ENCODE measurements at regions not wholly inside any gene's neighbourhood (a gene's known extent, or its start where the extent isn't known, plus 50 kb on each side); places are given as distances from the start of the nearest gene placed in this dataset.

GRCh38 chr2:221961561-221961960 is 337.2 kb downstream of the PAX3 start:
- intact Hi-C loops (cut with micrococcal nuclease) (loop anchor here (10.0 kb wide), 1 partner anchor 497 kb away; no protein-coding TSS in a partner anchor), in situ Hi-C loops (cut with MboI; ENCODE audit: low sequenced_read_pairs) (loop anchor here (25.0 kb wide), 2 partner anchors 1274 to 1849 kb away; no protein-coding TSS in a partner anchor), dilution Hi-C loops (cut with HindIII; ENCODE audit: low sequenced_read_pairs, unreplicated experiment) (no loop called here)
- BruUV-seq (replicated peaks), result no TSS peak
- Histone ChIP-seq H3K4ac (ENCODE audit: low read depth, low read length) (no peak overlapping the region), H3K23ac (ENCODE audit: low read depth, low read length) (no peak overlapping the region), H2BK5ac (ENCODE audit: low read depth, low read length, poor library complexity, severe bottlenecking) (no peak overlapping the region), H3K4me3 (ENCODE audit: insufficient read depth, low read depth, low read length) (no peak overlapping the region), H3K4me1 (ENCODE audit: control insufficient read depth, insufficient read depth, low read length) (no peaks in the 10 kb centered on the region), H4K91ac (ENCODE audit: insufficient read depth, low read depth, low read length) (no peak overlapping the region), H3K79me1 (ENCODE audit: low read depth in 1 of 2, low read length in 2 of 2) (no peaks in the 10 kb centered on the region), H3K56ac (ENCODE audit: extremely low read depth, insufficient read depth, low read length) (no peak overlapping the region), H3K4me2 (ENCODE audit: low read depth, low read length) (no peak overlapping the region), H2BK15ac (ENCODE audit: low read depth, low read length) (no peak overlapping the region), H2AK9ac (replicated peaks; ENCODE audit: low read depth, low read length, poor library complexity) (no peak overlapping the region), H4K20me1 (ENCODE audit: insufficient read depth, low read length) (no peaks in the 10 kb centered on the region), H2AFZ (replicated peaks; ENCODE audit: low read length, poor library complexity) (no peak overlapping the region), H4K8ac (ENCODE audit: low read depth in 2 of 2, low read length in 2 of 2) (no peak overlapping the region), H3K36me3 (ENCODE audit: control insufficient read depth, insufficient read depth, low read length) (no peaks in the 10 kb centered on the region), H3K18ac (ENCODE audit: low read depth, low read length) (no peak overlapping the region), H3K27ac (ENCODE audit: insufficient read depth, low read length) (no peak overlapping the region), H3K14ac (replicated peaks; ENCODE audit: low read depth, low read length) (no peak overlapping the region), H4K5ac (ENCODE audit: low read depth, low read length) (no peak overlapping the region), H3K27me3 (ENCODE audit: control insufficient read depth, insufficient read depth, low read length) (no peaks in the 10 kb centered on the region), H3K9me3 (ENCODE audit: control insufficient read depth, insufficient read depth, low read length) (no peaks in the 10 kb centered on the region), H2AK5ac (ENCODE audit: low read depth, low read length) (no peak overlapping the region), H2BK20ac (ENCODE audit: low read depth, low read length) (no peak overlapping the region), H2BK120ac (ENCODE audit: low read depth, low read length) (no peak overlapping the region), H3K9me1 (ENCODE audit: insufficient read depth, low read length) (no peaks in the 10 kb centered on the region), H3K9ac (ENCODE audit: low read depth, low read length) (no peak overlapping the region)
- no peak for ATAC-seq (ENCODE audit: low read depth)
- WGBS, 2 experiments (ENCODE audit: extremely low coverage in 2 of 2, insufficient read length in 1 of 2), result 97% methylated on average over 6 of the region's 14 CpGs; no CpG with 5 or more reads in 1 of the 2 experiments
- no peak for DNase-seq
- POLR2A ChIA-PET (ENCODE audit: unreplicated experiment), result no interaction called here
- no peak for TF ChIP-seq CEBPB (IDR thresholded peaks at IDR 0.05; ENCODE audit: low read depth, low read length)
- no peak for TF ChIP-seq ELK1 (IDR thresholded peaks at IDR 0.05; ENCODE audit: borderline replicate concordance, low read depth, low read length)
- no peak for TF ChIP-seq CTCF (conservative IDR thresholded peaks at IDR 0.05; ENCODE audit: low read depth, low read length)
- no peak for TF ChIP-seq POLR2A (IDR thresholded peaks at IDR 0.05; ENCODE audit: low read depth, low read length)
- TF ChIP-seq MXI1 (IDR thresholded peaks at IDR 0.05; ENCODE audit: borderline replicate concordance, low read depth, low read length), result no peak
- CTCF ChIA-PET, result no interaction called here
